ENCODE measurements at regions not wholly inside any gene's neighbourhood (a gene's known extent, or its start where the extent isn't known, plus 50 kb on each side); places are given as distances from the start of the nearest gene placed in this dataset.

DNA sequence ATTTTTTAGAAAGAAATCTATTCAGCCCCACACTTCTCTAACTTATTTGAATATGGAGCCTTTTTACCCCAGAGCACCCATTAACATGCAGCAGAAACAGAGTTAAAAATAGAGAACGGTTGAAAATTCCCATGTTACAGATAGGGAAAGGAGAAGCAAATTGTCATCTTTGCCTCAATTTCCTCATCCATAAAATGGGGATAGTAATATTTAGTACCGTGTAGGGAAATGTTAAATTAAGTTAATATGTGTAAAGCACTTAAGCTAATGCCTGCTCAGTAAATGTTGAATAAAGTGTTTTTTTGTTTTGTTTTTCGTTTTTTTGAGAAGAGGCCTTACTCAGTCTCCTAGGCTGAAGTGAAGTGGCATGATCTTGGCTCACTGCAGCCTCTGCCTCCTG lies 50.3 kb downstream of the NAV1 start:
- intact Hi-C loops (cut with DNase I), result no loop called here
- DNase-seq (no peak), ATAC-seq (no peak)
- peaks cover 0 to 4% (median 0%) of the 10 kb centered on the region in 4 donors for H3K4me1 ChIP-seq
- H3K36me3 ChIP-seq, result no peaks in the 10 kb centered on the region
- H3K27ac ChIP-seq, result no peak overlapping the region
- no peaks in the 10 kb centered on the region for H3K27me3 ChIP-seq
- no peaks in the 10 kb centered on the region for H3K9me3 ChIP-seq
- no peak overlapping the region for H3K4me3 ChIP-seq
- WGBS (ENCODE audit: insufficient coverage, low coverage, low lambda C conversion rate, missing lambda C conversion rate), result 73% methylated on average over 3 of the region's 3 CpGs
- TF ChIP-seq, protein P1, sequence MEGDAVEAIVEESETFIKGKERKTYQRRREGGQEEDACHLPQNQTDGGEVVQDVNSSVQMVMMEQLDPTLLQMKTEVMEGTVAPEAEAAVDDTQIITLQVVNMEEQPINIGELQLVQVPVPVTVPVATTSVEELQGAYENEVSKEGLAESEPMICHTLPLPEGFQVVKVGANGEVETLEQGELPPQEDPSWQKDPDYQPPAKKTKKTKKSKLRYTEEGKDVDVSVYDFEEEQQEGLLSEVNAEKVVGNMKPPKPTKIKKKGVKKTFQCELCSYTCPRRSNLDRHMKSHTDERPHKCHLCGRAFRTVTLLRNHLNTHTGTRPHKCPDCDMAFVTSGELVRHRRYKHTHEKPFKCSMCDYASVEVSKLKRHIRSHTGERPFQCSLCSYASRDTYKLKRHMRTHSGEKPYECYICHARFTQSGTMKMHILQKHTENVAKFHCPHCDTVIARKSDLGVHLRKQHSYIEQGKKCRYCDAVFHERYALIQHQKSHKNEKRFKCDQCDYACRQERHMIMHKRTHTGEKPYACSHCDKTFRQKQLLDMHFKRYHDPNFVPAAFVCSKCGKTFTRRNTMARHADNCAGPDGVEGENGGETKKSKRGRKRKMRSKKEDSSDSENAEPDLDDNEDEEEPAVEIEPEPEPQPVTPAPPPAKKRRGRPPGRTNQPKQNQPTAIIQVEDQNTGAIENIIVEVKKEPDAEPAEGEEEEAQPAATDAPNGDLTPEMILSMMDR (IDR thresholded peaks at IDR 0.05), result no peak
- TF ChIP-seq POLR2A (IDR thresholded peaks at IDR 0.05), result no peak

DNA sequence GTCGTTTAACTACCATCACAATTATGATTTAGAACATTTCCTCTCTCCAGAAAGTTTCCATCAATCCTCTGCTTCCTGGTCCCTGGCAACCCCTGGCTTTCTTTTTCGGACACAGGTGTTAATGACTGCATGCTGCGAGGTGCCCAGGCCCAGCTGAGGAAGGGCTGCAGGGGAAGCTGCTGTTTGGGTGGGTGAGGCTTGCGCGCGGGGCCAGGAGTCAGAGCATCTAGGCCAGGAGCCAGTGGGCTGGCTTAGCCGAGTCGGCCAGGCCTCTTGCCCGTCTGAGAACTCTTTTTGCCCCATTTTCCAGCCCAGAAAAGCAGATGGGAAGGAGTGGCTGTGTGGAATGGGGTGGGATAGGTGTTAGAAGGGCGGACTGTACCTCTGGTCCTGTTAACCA lies 51.5 kb downstream of the NAV1 start:
- H3K27ac ChIP-seq, result no peak overlapping the region
- WGBS (ENCODE audit: insufficient coverage, low coverage, low lambda C conversion rate, missing lambda C conversion rate), result 69% methylated on average over 7 of the region's 10 CpGs
- no peak for ATAC-seq

DNA sequence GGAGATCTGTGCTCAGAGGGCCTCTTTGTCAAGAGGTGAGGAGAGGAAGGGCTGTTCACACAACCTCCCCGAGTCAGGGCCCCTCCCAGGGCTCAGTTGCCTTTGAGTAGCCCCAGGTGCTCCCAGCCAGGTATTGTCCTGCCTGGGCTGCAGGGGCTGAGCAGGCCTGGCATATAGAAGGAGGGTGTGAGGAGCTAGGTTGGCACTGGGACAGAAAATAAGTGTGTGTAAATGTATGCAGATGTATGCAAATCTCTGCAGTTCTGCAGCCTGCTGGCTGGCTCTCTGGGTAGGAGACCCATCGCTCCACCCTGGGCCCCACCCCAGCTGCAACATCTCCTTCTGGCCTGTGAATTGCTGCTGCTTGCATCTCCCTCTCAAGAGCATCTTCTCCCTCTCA lies 52.4 kb downstream of the NAV1 start:
- peaks cover 0 to 4% (median 0%) of the 10 kb centered on the region in 4 donors for H3K4me1 ChIP-seq
- WGBS (ENCODE audit: insufficient coverage, low coverage, low lambda C conversion rate, missing lambda C conversion rate), result 80% methylated on average over 1 of the region's 2 CpGs
- H3K9me3 ChIP-seq, result no peaks in the 10 kb centered on the region
- H3K27ac ChIP-seq, result no peak overlapping the region
- no peaks in the 10 kb centered on the region for H3K27me3 ChIP-seq
- no peak for DNase-seq
- H3K36me3 ChIP-seq, result no peaks in the 10 kb centered on the region
- ATAC-seq, result no peak
- no peak overlapping the region for H3K4me3 ChIP-seq
- intact Hi-C loops (cut with DNase I), result no loop called here
- TF ChIP-seq POLR2A (IDR thresholded peaks at IDR 0.05), result no peak
- TF ChIP-seq, protein P1 (IDR thresholded peaks at IDR 0.05), result no peak

More for the DNA sequence above, 51.5 kb downstream of the NAV1 start:
- intact Hi-C loops (cut with DNase I), result no loop called here
- no peak for TF ChIP-seq POLR2A (IDR thresholded peaks at IDR 0.05)
- TF ChIP-seq, protein P1 (IDR thresholded peaks at IDR 0.05), result no peak
- H3K4me3 ChIP-seq, result no peak overlapping the region
- H3K4me1 ChIP-seq, result peaks cover 0 to 4% (median 0%) of the 10 kb centered on the region in 4 donors
- no peak for DNase-seq
- H3K9me3 ChIP-seq, result no peaks in the 10 kb centered on the region
- no peaks in the 10 kb centered on the region for H3K27me3 ChIP-seq
- H3K36me3 ChIP-seq, result no peaks in the 10 kb centered on the region

DNA sequence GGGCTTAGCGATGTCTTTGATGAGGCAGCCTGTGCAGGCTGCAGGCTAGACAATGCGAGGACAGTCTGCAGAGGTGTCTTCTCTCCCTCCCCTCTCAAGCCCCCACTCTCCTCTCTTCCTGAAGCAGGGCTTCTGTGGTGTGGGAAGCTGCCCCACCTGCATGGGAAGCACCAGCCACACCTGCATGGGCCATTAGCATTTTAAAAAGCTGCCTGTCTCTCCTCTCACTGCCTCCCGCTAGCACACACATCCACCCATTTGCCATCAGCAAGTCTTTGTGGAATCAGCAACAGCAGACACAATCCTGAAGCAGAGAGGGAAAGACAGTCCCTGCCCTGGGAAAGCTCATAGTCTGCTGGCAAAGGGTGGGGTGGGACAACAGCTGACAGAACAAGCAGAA lies 53.1 kb downstream of the NAV1 start:
- Histone ChIP-seq H3K36me3 (no peaks in the 10 kb centered on the region), H3K4me1 (peaks cover 0 to 4% (median 0%) of the 10 kb centered on the region in 4 donors), H3K4me3 (no peak overlapping the region), H3K27me3 (no peaks in the 10 kb centered on the region), H3K27ac (no peak overlapping the region), H3K9me3 (no peaks in the 10 kb centered on the region)
- WGBS (ENCODE audit: insufficient coverage, low coverage, low lambda C conversion rate, missing lambda C conversion rate), result no CpG with 5 or more reads among the region's 3 CpGs
- TF ChIP-seq, protein P1 (IDR thresholded peaks at IDR 0.05), result no peak
- TF ChIP-seq POLR2A (IDR thresholded peaks at IDR 0.05), result no peak
- intact Hi-C loops (cut with DNase I), result no loop called here
- ATAC-seq (no peak), DNase-seq (no peak)

Data from right lobe of liver (tissue), 6 donors.